Mesodermal cell (in vitro differentiated cells): ENCODE measurements at regions not wholly inside any gene's neighbourhood (a gene's known extent, or its start where the extent isn't known, plus 50 kb on each side); places are given as distances from the start of the nearest gene placed in this dataset.
"Not testable (repeated sequence)": the region's sequence is repeated elsewhere in the genome, so short reads cannot be mapped to it uniquely, and the experiment has no call there.

Experiments
- H3K27ac ChIP-seq: 2 replicates; pipeline ENCODE4 v1.7.0; 2013; ENCODE audit warnings: mild to moderate bottlenecking, low read depth, low read length, moderate library complexity; ENCODE audit not compliant: severe bottlenecking
- H3K36me3 ChIP-seq: 2 replicates; pipeline ENCODE4 v1.7.1; 2013; ENCODE audit warnings: mild to moderate bottlenecking, low read length, moderate library complexity; ENCODE audit not compliant: control insufficient read depth, insufficient read depth
- H3K4me1 ChIP-seq: one replicate; pipeline ENCODE4 v1.7.1; 2013; ENCODE audit warnings: mild to moderate bottlenecking, low read length; ENCODE audit not compliant: insufficient read depth, control insufficient read depth, poor library complexity, severe bottlenecking
- H3K4me3 ChIP-seq: 2 replicates; pipeline ENCODE4 v1.7.0; 2013; ENCODE audit warnings: low read length, control low read depth, mild to moderate bottlenecking; ENCODE audit not compliant: insufficient read depth, poor library complexity, severe bottlenecking; ENCODE audit errors: extremely low read depth
- H3K9me3 ChIP-seq: 2 replicates; pipeline ENCODE4 v1.7.1; 2013; ENCODE audit warnings: mild to moderate bottlenecking, low read length, moderate library complexity; ENCODE audit not compliant: control insufficient read depth
- WGBS, 2 experiments: methylation state at CpG; one replicate each; pipeline ENCODE4 v1.1.5; 2013; ENCODE audit warnings: missing lambda C conversion rate in 2 of 2; ENCODE audit not compliant: insufficient coverage in 2 of 2; 5-methylcytosine and 5-hydroxymethylcytosine counted together

GRCh38 chr17:33931148-33931814, 323.8 kb upstream of the CCL2 start:
- not testable (repeated sequence) for H3K27ac ChIP-seq, H3K36me3 ChIP-seq, H3K4me1 ChIP-seq, H3K9me3 ChIP-seq, H3K4me3 ChIP-seq
- 95 to 98% methylated on average over 16 to 17 of the region's 19 CpGs for WGBS, 2 experiments

- WGBS, 2 experiments: 92 to 94% methylated on average over 2 of the region's 2 CpGs
- no peaks in the 10 kb centered on the region for H3K9me3 ChIP-seq
- peaks cover 2% of the 10 kb centered on the region for H3K4me1 ChIP-seq
- H3K36me3 ChIP-seq: no peaks in the 10 kb centered on the region
- no peak overlapping the region for H3K27ac ChIP-seq
- no peak overlapping the region for H3K4me3 ChIP-seq
Measured at GRCh38 chr17:33932996-33933395, 322.1 kb upstream of the CCL2 start.

DNA sequence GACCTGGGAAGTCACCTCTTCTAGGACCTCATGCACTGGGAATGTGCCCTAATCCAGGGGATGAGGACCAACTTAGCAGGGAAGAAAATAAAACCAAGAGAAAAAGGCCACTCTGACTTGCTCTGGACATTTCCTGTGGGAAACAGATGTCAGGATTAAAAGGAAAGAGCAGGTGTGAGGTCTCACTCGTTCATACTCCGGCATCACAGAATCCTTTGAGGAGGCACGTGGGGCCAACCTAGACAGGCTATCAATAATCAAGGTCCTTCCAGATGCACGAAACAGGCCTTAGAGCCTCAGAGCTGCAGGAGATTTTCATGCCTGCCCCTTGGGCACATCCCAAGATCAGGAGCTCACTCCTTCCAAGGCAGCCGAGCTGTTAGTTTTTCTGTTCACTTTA, 321.5 kb upstream of the CCL2 start:
- H3K9me3 ChIP-seq: no peaks in the 10 kb centered on the region
- H3K4me1 ChIP-seq: peaks cover 2% of the 10 kb centered on the region
- H3K36me3 ChIP-seq: no peaks in the 10 kb centered on the region
- no peak overlapping the region for H3K27ac ChIP-seq
- H3K4me3 ChIP-seq: no peak overlapping the region
- WGBS, 2 experiments: 89 to 93% methylated on average over 5 of the region's 5 CpGs

DNA sequence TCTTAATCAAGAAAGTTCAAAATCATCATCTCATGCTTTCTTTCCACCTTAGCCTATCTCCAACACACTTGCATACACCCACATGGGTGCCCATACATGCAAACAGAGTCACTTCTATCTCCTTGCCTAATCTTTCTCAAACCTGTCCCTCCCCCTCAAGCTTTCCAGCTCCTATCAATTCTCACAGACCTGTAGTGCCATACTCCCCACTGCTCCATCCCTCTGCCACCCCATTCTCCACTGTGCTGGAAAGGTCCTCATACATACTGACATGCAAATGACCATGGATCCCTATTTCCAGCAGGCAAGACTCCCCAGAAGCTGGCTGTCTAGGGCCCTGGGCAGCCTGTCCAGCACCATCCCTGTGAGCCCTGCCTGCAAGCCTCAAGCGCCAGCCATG, 320.4 kb upstream of the CCL2 start:
- no peaks in the 10 kb centered on the region for H3K36me3 ChIP-seq
- no peak overlapping the region for H3K27ac ChIP-seq
- H3K4me1 ChIP-seq: no peaks in the 10 kb centered on the region
- H3K9me3 ChIP-seq: no peaks in the 10 kb centered on the region
- no peak overlapping the region for H3K4me3 ChIP-seq
- WGBS, 2 experiments: 60 to 94% methylated on average over 1 of the region's 1 CpG

DNA sequence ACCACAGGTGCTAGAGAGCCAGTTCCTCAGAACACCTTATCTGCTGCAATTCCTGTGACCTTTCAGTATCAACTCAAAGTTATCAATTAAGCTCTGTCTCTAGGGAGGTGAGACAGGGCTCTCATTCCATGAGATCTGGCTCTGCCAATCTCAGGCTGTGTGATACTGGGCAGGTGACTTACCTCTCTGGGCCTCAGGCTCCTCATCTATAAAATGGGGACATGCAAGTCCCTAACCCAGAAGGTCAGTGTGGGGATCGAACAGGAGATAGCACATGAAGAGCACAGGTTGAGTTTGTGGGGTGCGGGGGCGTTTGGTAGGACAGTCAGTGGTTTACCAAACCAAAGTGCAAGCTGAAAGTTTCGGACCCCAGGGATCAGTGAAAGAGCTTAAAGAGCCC, 319.3 kb upstream of the CCL2 start:
- H3K4me3 ChIP-seq: no peak overlapping the region
- no peak overlapping the region for H3K27ac ChIP-seq
- no peaks in the 10 kb centered on the region for H3K4me1 ChIP-seq
- WGBS, 2 experiments: 88 to 92% methylated on average over 4 of the region's 4 CpGs
- H3K9me3 ChIP-seq: no peaks in the 10 kb centered on the region
- no peaks in the 10 kb centered on the region for H3K36me3 ChIP-seq

DNA sequence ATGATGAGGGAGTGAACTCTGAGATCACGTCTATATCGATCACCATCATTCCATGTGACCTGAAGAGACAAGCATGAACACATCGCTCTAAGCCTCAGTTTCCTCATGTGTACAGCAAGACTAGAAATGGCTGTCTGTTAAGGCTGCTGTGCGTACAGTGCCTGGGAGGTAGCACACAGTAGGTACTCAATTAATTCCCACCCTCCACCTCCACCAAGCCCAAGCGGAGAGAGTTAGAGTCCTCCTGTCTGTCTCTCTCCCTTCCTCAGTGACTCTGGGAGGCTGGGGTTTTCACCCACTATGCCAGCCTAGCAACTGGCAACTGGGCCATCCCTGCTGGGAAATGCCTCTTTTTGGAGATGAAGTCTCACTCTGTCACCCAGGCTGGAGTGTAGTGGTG, 318.3 kb upstream of the CCL2 start:
- Histone ChIP-seq H3K9me3 (no peaks in the 10 kb centered on the region), H3K4me3 (no peak overlapping the region), H3K27ac (no peak overlapping the region), H3K4me1 (no peaks in the 10 kb centered on the region), H3K36me3 (no peaks in the 10 kb centered on the region)
- whole genome bisulfite sequencing, 2 experiments: 98 to 100% methylated on average over 2 to 5 of the region's 5 CpGs

DNA sequence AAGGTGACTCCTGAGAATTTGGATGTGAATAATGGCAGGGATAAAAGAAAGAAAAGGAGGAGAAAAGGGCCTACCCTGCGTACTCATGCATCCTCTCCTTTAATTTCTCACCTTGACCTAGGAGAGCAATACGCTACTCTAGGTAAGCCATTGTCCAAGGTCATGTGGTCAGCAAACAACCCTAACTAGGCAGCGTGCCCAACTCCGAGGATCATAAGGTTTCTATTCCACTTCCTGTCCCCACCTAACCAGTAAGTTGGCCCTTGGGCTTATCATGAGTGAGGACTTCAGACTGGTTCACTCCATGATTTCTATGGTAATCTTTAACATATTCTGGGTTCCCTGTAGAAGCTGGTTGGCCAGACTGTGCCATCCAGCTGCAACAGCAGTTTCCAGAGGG, 315.1 kb upstream of the CCL2 start:
- WGBS, 2 experiments: 100% methylated on average over 1 to 4 of the region's 4 CpGs
- no peaks in the 10 kb centered on the region for H3K9me3 ChIP-seq
- no peaks in the 10 kb centered on the region for H3K36me3 ChIP-seq
- no peak overlapping the region for H3K4me3 ChIP-seq
- no peak overlapping the region for H3K27ac ChIP-seq
- H3K4me1 ChIP-seq: no peaks in the 10 kb centered on the region

DNA sequence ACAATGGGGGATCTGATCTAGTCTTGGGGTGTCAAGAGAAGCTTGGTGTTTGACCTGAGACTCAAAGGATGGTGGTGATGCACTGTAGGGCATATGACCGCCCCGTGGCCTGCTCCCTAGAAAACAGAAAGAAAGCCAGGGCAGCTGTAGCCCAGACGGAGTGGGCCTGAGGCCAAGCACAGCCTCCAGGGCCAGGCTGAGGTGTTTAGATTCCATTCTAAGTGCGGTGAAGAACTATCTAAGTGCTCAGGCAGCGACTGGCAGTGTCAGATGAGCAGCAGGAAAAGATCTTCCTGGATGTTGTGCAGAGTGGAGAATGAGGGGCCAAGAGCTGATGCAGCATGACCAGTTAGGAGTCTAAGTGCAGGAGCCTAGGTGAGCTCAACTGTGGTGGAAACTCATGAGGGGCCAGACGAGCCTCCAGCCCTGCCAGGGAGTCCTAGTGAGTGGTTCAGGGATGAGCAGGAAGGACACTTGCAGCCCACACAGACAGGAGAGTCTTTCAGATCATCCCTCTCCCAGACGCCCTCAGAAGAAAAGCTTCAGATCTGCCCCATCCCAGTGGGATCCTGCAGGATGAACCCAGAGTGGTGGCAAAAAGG, 314.2 kb upstream of the CCL2 start:
- no peak overlapping the region for H3K4me3 ChIP-seq
- H3K4me1 ChIP-seq: no peaks in the 10 kb centered on the region
- 82 to 90% methylated on average over 6 of the region's 7 CpGs for WGBS, 2 experiments
- H3K36me3 ChIP-seq: no peaks in the 10 kb centered on the region
- no peaks in the 10 kb centered on the region for H3K9me3 ChIP-seq
- H3K27ac ChIP-seq: no peak overlapping the region

DNA sequence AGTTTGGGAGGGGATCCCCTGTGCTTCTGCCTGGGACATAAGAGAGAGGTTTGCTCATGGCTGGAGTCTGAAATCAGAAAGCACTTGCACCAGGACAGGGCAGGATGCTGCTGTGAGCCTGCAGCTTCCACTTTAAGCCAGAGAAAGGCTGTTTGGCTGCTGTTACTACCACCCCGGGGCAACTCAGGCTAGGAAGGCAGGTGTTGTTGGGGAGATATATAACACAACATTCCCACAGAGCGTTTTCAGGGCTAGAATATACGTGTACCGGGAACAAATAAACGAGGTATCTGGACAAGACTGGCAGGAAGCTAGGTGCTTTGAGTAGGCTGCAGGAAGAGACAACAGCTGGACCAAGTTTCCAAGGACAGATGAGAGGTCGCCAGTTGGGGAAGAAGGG, 313.3 kb upstream of the CCL2 start:
- H3K9me3 ChIP-seq: no peaks in the 10 kb centered on the region
- no peak overlapping the region for H3K4me3 ChIP-seq
- no peaks in the 10 kb centered on the region for H3K36me3 ChIP-seq
- no peaks in the 10 kb centered on the region for H3K4me1 ChIP-seq
- WGBS, 2 experiments: 83 to 85% methylated on average over 4 to 5 of the region's 6 CpGs
- H3K27ac ChIP-seq: no peak overlapping the region

DNA sequence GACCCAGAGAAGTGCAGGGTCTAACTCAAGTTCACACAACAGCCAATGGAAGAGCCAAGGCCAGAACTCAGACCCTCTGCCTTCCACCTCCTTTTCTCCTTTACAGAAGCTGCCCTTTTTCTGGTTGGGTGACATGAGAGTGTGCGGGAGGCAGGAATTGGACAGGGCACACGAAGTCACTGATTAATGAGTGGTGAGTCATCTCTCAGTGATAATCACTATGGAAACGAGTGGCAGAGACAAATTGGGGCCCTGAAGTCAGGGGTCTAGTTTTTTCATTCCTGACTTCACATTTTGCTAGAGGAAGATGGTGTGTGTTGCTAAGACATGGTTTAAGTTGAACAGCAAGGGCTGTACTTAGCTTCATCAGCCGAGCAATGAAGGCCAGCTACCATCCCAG, 312.7 kb upstream of the CCL2 start:
- no peak overlapping the region for H3K4me3 ChIP-seq
- no peaks in the 10 kb centered on the region for H3K4me1 ChIP-seq
- H3K27ac ChIP-seq: no peak overlapping the region

DNA sequence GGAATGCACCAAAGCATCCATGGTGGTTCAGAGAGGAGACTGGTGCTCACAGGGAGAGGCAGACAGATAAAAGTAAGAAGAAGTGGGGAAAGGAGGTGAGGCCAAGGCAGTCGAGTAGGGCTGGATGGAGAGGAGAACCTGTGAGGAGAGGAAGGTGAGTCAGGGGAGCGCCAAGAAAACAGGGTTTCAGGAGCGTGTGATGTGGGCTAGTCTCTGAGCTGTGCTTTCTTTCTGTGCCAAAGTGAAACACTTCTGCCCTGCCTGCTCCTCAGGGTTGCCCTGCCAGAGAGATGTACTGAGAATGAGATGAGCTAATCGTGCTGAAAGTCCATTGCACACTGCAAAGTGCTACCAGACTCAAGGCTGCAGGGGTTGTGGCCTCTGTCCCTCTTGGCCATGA, 310.7 kb upstream of the CCL2 start:
- Histone ChIP-seq H3K9me3 (no peaks in the 10 kb centered on the region), H3K36me3 (no peaks in the 10 kb centered on the region), H3K4me3 (no peak overlapping the region), H3K4me1 (no peaks in the 10 kb centered on the region), H3K27ac (no peak overlapping the region)
- WGBS, 2 experiments: 87 to 96% methylated on average over 4 of the region's 4 CpGs

More for the DNA sequence above, 312.7 kb upstream of the CCL2 start:
- WGBS, 2 experiments: 76 to 80% methylated on average over 1 to 4 of the region's 4 CpGs
- no peaks in the 10 kb centered on the region for H3K36me3 ChIP-seq
- H3K9me3 ChIP-seq: no peaks in the 10 kb centered on the region
